ENCODE measurements at regions not wholly inside any gene's neighbourhood (a gene's known extent, or its start where the extent isn't known, plus 50 kb on each side); places are given as distances from the start of the nearest gene placed in this dataset.

DNA sequence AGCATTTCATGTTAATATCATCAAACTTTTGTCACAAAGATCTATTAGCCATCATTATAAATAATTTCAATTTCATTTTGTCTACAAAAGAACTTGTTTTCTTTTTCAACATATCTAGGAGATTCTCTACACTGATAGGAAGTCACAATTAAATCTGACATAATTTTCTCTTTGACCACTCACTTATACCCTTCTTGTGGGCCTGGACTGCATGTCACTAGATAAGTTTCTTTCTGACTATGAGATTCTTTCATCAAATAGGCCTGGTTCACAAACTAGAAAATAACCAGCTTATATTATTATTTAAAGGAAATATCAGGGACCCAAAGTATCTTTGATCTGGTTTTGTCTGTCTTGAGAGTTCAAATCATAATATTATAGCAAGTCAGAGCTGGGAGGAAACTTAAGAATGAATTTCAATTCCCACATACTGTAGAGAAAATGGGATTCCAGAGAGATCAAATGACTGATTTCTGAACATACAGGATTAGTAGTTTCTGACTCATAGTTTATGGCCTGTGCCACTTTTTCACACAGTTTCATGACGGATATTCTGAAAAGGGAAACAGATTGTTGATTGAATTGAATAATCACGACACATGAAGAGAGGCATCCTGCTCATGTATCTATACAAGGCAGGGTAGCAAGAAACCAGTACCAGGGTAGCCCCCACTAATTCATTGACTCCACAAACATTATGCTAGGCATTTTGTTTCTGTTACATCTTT, 355.8 kb downstream of the GPATCH2 start:
- H3K27me3 ChIP-seq: no peaks in the 10 kb centered on the region
- no peak overlapping the region for H3K9ac ChIP-seq (ENCODE audit: low read depth in 2 of 2, low read length in 2 of 2)
- H3K36me3 ChIP-seq: no peaks in the 10 kb centered on the region
- H3K9me3 ChIP-seq: no peaks in the 10 kb centered on the region
- H3K27ac ChIP-seq: no peak overlapping the region
- no peak for DNase-seq
- no peaks in the 10 kb centered on the region for H3K4me1 ChIP-seq
- no peak overlapping the region for H3K4me3 ChIP-seq
- intact Hi-C loops (cut with DNase I): no loop called here
- TF ChIP-seq, protein P1, sequence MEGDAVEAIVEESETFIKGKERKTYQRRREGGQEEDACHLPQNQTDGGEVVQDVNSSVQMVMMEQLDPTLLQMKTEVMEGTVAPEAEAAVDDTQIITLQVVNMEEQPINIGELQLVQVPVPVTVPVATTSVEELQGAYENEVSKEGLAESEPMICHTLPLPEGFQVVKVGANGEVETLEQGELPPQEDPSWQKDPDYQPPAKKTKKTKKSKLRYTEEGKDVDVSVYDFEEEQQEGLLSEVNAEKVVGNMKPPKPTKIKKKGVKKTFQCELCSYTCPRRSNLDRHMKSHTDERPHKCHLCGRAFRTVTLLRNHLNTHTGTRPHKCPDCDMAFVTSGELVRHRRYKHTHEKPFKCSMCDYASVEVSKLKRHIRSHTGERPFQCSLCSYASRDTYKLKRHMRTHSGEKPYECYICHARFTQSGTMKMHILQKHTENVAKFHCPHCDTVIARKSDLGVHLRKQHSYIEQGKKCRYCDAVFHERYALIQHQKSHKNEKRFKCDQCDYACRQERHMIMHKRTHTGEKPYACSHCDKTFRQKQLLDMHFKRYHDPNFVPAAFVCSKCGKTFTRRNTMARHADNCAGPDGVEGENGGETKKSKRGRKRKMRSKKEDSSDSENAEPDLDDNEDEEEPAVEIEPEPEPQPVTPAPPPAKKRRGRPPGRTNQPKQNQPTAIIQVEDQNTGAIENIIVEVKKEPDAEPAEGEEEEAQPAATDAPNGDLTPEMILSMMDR (IDR thresholded peaks at IDR 0.05): no peak

DNA sequence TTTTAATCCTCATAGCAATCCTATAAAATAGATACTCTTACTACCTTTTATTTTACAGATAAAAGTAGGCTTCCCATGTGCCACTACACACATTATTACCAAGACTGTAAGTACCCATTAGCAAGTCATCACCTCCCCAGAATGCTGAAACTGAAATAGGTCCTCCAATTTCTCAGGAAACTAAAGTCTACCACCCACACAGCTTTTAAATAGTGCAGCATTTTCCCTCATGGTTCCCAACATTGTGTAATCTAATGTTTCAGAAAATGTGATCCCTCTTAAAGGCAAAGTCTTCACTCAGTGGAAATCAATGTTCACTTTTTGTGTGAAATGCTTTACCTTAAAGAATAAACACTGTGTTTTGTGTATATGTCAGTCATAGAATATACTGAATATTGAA, 356.5 kb downstream of the GPATCH2 start:
- Histone ChIP-seq H3K36me3 (no peaks in the 10 kb centered on the region), H3K4me3 (no peak overlapping the region), H3K27ac (no peak overlapping the region), H3K9me3 (no peaks in the 10 kb centered on the region), H3K9ac (ENCODE audit: low read depth in 2 of 2, low read length in 2 of 2) (no peak overlapping the region), H3K27me3 (no peaks in the 10 kb centered on the region), H3K4me1 (no peaks in the 10 kb centered on the region)
- TF ChIP-seq, protein P1 (IDR thresholded peaks at IDR 0.05): no peak
- intact Hi-C loops (cut with DNase I): no loop called here
- no peak for DNase-seq

DNA sequence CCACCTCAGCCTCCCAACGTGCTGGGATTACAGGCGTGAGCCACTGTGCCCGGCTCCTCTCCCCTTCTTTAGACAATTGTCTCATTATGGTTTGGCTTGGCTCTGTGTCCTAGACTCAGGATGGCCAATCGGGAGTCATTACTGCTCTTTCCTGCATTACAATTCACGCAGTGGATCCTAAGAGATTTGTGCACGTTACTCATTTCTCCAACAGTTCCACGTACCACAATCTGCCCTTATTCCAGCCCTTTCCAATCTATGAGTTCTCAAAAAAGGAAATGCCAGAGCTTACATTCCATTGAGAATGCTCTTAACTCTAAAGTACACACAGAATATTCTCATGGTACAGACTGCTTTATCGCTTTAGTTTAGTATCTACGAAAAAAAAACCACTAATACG, 357.0 kb downstream of the GPATCH2 start:
- no peaks in the 10 kb centered on the region for H3K36me3 ChIP-seq
- no peaks in the 10 kb centered on the region for H3K9me3 ChIP-seq
- no peak for DNase-seq
- TF ChIP-seq, protein P1 (IDR thresholded peaks at IDR 0.05): no peak
- no peaks in the 10 kb centered on the region for H3K4me1 ChIP-seq
- H3K4me3 ChIP-seq: no peak overlapping the region
- no peak overlapping the region for H3K9ac ChIP-seq (ENCODE audit: low read depth in 2 of 2, low read length in 2 of 2)
- no peak overlapping the region for H3K27ac ChIP-seq
- no peaks in the 10 kb centered on the region for H3K27me3 ChIP-seq
- intact Hi-C loops (cut with DNase I): no loop called here

DNA sequence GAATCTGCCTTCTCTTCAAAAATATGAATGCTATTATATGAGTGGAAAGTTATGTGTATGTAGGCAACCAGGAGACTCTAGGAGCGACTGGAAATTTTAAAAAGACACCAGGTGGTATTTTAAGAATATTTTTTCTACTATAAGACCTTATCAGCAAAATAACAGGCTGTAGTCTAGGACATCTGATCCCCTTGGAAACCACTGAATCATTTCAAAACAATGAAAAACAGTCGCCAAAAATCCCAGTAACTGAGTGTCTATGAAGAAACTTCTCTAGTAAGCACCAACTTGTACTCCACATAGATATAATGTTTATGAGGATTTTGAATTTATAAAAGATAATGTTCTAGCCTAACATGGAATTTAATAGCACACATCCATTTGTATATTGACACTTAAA, 358.5 kb downstream of the GPATCH2 start:
- H3K36me3 ChIP-seq: no peaks in the 10 kb centered on the region
- H3K4me1 ChIP-seq: no peaks in the 10 kb centered on the region
- intact Hi-C loops (cut with DNase I): no loop called here
- DNase-seq: no peak
- H3K9ac ChIP-seq (ENCODE audit: low read depth in 2 of 2, low read length in 2 of 2): no peak overlapping the region
- no peaks in the 10 kb centered on the region for H3K9me3 ChIP-seq
- H3K27me3 ChIP-seq: no peaks in the 10 kb centered on the region
- H3K27ac ChIP-seq: no peak overlapping the region
- TF ChIP-seq, protein P1 (IDR thresholded peaks at IDR 0.05): no peak
- H3K4me3 ChIP-seq: no peak overlapping the region

DNA sequence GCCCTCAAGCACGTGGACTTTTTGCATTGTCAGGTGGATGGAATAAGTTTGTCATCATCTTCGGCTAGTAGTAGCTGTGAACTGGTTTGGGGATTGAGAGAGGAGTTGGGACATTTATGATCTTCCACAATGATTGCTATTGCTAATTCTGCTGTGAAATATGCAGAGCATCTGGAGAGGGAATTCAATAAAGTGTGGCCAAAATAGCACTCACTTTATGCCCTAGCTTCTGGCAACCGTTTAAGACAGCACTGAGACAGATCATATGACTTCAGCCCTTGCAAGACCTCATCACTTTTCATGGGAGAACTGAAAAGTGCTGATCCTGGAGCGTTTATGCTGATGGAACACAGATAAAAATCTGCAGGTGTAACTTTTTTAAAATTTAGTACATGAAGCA, 360.8 kb downstream of the GPATCH2 start:
- Histone ChIP-seq H3K4me1 (no peaks in the 10 kb centered on the region), H3K4me3 (no peak overlapping the region), H3K9me3 (no peaks in the 10 kb centered on the region), H3K27ac (no peak overlapping the region), H3K9ac (ENCODE audit: low read depth in 2 of 2, low read length in 2 of 2) (no peak overlapping the region), H3K36me3 (no peaks in the 10 kb centered on the region), H3K27me3 (no peaks in the 10 kb centered on the region)
- DNase-seq: no peak
- intact Hi-C loops (cut with DNase I): no loop called here
- TF ChIP-seq, protein P1 (IDR thresholded peaks at IDR 0.05): no peak
